CD14-positive monocyte (primary cell): ENCODE measurements at regions not wholly inside any gene's neighbourhood (a gene's known extent, or its start where the extent isn't known, plus 50 kb on each side); places are given as distances from the start of the nearest gene placed in this dataset.

Experiments
- DNase-seq, 3 donors: peaks; one replicate each; pipeline ENCODE4 v3.0.0-alpha.2; 2011 to 2022
- H2AFZ ChIP-seq: 2 replicates; pipeline ENCODE4 v1.6.0; 2012; ENCODE audit warnings: mild to moderate bottlenecking, low read depth, low read length, inconsistent platforms; ENCODE audit not compliant: insufficient read depth, poor library complexity, severe bottlenecking
- H3K27ac ChIP-seq, 2 donors: 1 replicate in 1 of 2; 2 replicates in 1 of 2; pipeline ENCODE4 v1.5.1; 2012 to 2013; ENCODE audit warnings: low read length in 2 of 2, control low read depth in 1 of 2, inconsistent platforms in 1 of 2, low read depth in 1 of 2, mild to moderate bottlenecking in 1 of 2
- H3K27me3 ChIP-seq, 2 donors: one replicate each; pipeline versions ENCODE4 v1.6.0 to v1.6.1; 2011 to 2013; ENCODE audit warnings: low read length in 2 of 2; ENCODE audit not compliant: control insufficient read depth in 2 of 2, insufficient read depth in 2 of 2
- H3K36me3 ChIP-seq, 2 donors: replicated peaks in 1 of 2; 1 replicate in 1 of 2; 2 replicates in 1 of 2; pipeline versions ENCODE4 v1.5.1 to v1.6.1; 2012 to 2013; ENCODE audit warnings: low read length in 2 of 2, control low read depth in 1 of 2, inconsistent platforms in 1 of 2, mild to moderate bottlenecking in 1 of 2; ENCODE audit not compliant: insufficient read depth in 2 of 2, control insufficient read depth in 1 of 2
- H3K4me1 ChIP-seq, 2 donors: 1 replicate in 1 of 2; 2 replicates in 1 of 2; pipeline versions ENCODE4 v1.5.1 to v1.6.1; 2012 to 2013; ENCODE audit warnings: low read length in 2 of 2, control low read depth in 1 of 2, inconsistent platforms in 1 of 2, mild to moderate bottlenecking in 1 of 2, moderate library complexity in 1 of 2; ENCODE audit not compliant: insufficient read depth in 2 of 2, control insufficient read depth in 1 of 2
- H3K4me2 ChIP-seq: replicated peaks from 2 replicates; pipeline ENCODE3; 2012; ENCODE audit warnings: low read length, moderate library complexity, mild to moderate bottlenecking; ENCODE audit not compliant: poor library complexity, severe bottlenecking; ENCODE audit errors: extremely low read depth
- H3K4me3 ChIP-seq, 3 experiments: fragments of 200-600 bp in 1 of 3; sonication (generic) in 1 of 3; replicated peaks in 1 of 3; 1 replicate in 2 of 3; 2 replicates in 1 of 3; pipeline ENCODE4 v1.5.1; 2011 to 2013; ENCODE audit warnings: low read length in 3 of 3, mild to moderate bottlenecking in 3 of 3, control low read depth in 2 of 3, low read depth in 2 of 3, inconsistent platforms in 1 of 3, moderate library complexity in 1 of 3
- H3K79me2 ChIP-seq: 2 replicates; pipeline ENCODE4 v1.6.0; 2012; ENCODE audit warnings: mild to moderate bottlenecking, control low read depth, inconsistent platforms, low read length, moderate library complexity; ENCODE audit not compliant: insufficient read depth
- H3K9ac ChIP-seq: 2 replicates; pipeline ENCODE4 v1.6.0; 2017; ENCODE audit warnings: low read length, mild to moderate bottlenecking; ENCODE audit not compliant: insufficient read depth, poor library complexity, severe bottlenecking
- H3K9me3 ChIP-seq, 2 donors: replicated peaks in 1 of 2; 1 replicate in 1 of 2; 2 replicates in 1 of 2; pipeline versions ENCODE4 v1.5.1 to v1.6.1; 2012 to 2013; ENCODE audit warnings: low read length in 2 of 2, control low read depth in 1 of 2; ENCODE audit not compliant: control insufficient read depth in 1 of 2, insufficient read depth in 1 of 2
- H4K20me1 ChIP-seq: 2 replicates; pipeline ENCODE4 v1.6.0; 2012; ENCODE audit warnings: mild to moderate bottlenecking, low read length, control low read depth, moderate library complexity; ENCODE audit not compliant: insufficient read depth
- H3K27ac Mint-ChIP-seq, 7 donors: one replicate each; pipeline ENCODE4 v1.8.0; 2020; ENCODE audit warnings: mild to moderate bottlenecking in 7 of 7, mixed read lengths in 7 of 7, moderate library complexity in 6 of 7, inconsistent platforms in 2 of 7
- H3K27me3 Mint-ChIP-seq, 3 donors: one replicate each; pipeline ENCODE4 v1.8.0; 2021 to 2022; ENCODE audit warnings: low read depth in 3 of 3, mild to moderate bottlenecking in 3 of 3, mixed read lengths in 3 of 3, moderate library complexity in 3 of 3, inconsistent platforms in 1 of 3
- H3K36me3 Mint-ChIP-seq, 2 donors: one replicate each; pipeline ENCODE4 v1.8.0; 2020; ENCODE audit warnings: mixed read lengths in 2 of 2, inconsistent platforms in 1 of 2, mild to moderate bottlenecking in 1 of 2
- H3K4me1 Mint-ChIP-seq: one replicate; pipeline ENCODE4 v1.8.0; 2020; ENCODE audit warnings: mild to moderate bottlenecking, mixed read lengths
- H3K4me3 Mint-ChIP-seq, 2 donors: one replicate each; pipeline ENCODE4 v1.8.0; 2020; ENCODE audit warnings: mild to moderate bottlenecking in 2 of 2, mixed read lengths in 2 of 2, moderate library complexity in 1 of 2
- H3K9me3 Mint-ChIP-seq, 7 donors: one replicate each; pipeline ENCODE4 v1.8.0; 2020 to 2022; ENCODE audit warnings: mixed read lengths in 7 of 7, mild to moderate bottlenecking in 6 of 7, moderate library complexity in 6 of 7, inconsistent platforms in 2 of 7
- CTCF ChIP-seq: fragments of 200-600 bp; IDR thresholded peaks from one replicate; pipeline ENCODE4 v1.8.0; 2022; ENCODE audit warnings: antibody characterized with exemption, mild to moderate bottlenecking
- WGBS: methylation state at CpG from one replicate; pipeline ENCODE4 v1.1.5; 2013; ENCODE audit warnings: missing lambda C conversion rate; ENCODE audit not compliant: insufficient coverage; 5-methylcytosine and 5-hydroxymethylcytosine counted together
- intact Hi-C, 2 donors: fragments of 100-400 bp; cut with micrococcal nuclease; formaldehyde crosslinking; loops; one replicate each; pipeline versions ENCODE4 v1.15.0 to v1.15.1; 2023

- no peaks in the 10 kb centered on the region for H3K4me1 ChIP-seq
- 76% methylated on average over 3 of the region's 3 CpGs for WGBS
- Mint-ChIP-seq H3K4me1 (no peaks in the 10 kb centered on the region), H3K27me3 (no peaks in the 10 kb centered on the region), H3K36me3 (no peaks in the 10 kb centered on the region), H3K9me3 (peaks cover 5 to 29% (median 22%) of the 10 kb centered on the region in 7 donors), H3K27ac (no peak overlapping the region), H3K4me3 (no peak overlapping the region)
- TF ChIP-seq CTCF = no peak
- no peak overlapping the region for H3K4me3 ChIP-seq
- H3K9ac ChIP-seq = no peak overlapping the region
- DNase-seq = no peak
- no peaks in the 10 kb centered on the region for H4K20me1 ChIP-seq
- no peak overlapping the region for H2AFZ ChIP-seq
- intact Hi-C loops = no loop called here
- H3K36me3 ChIP-seq = no peaks in the 10 kb centered on the region
- peaks cover 15 to 23% of the 10 kb centered on the region in 2 donors for H3K9me3 ChIP-seq
- no peak overlapping the region for H3K27ac ChIP-seq
- H3K4me2 ChIP-seq = no peak overlapping the region
- H3K27me3 ChIP-seq = no peaks in the 10 kb centered on the region
- H3K79me2 ChIP-seq = no peaks in the 10 kb centered on the region
Observed at GRCh38 chr5:13382232-13382631, 562.3 kb downstream of the DNAH5 start.

GRCh38 chr5:13378091-13378490 lies 566.4 kb downstream of the DNAH5 start:
- H3K36me3 Mint-ChIP-seq = no peaks in the 10 kb centered on the region
- no peak overlapping the region for H3K27ac Mint-ChIP-seq
- no peak overlapping the region for H3K4me3 Mint-ChIP-seq
- Histone ChIP-seq H3K9ac (no peak overlapping the region), H3K9me3 (peaks cover 13 to 19% of the 10 kb centered on the region in 2 donors), H3K27ac (no peak overlapping the region), H2AFZ (no peak overlapping the region), H4K20me1 (no peaks in the 10 kb centered on the region), H3K27me3 (no peaks in the 10 kb centered on the region), H3K4me1 (no peaks in the 10 kb centered on the region), H3K4me3 (no peak overlapping the region), H3K4me2 (no peak overlapping the region), H3K79me2 (no peaks in the 10 kb centered on the region), H3K36me3 (no peaks in the 10 kb centered on the region)
- H3K27me3 Mint-ChIP-seq = no peaks in the 10 kb centered on the region
- no peak for TF ChIP-seq CTCF
- peaks cover 1 to 18% (median 17%) of the 10 kb centered on the region in 7 donors for H3K9me3 Mint-ChIP-seq
- H3K4me1 Mint-ChIP-seq = no peaks in the 10 kb centered on the region
- no peak for DNase-seq
- intact Hi-C loops = no loop called here
- WGBS = 81% methylated on average over 2 of the region's 4 CpGs
